Ishikawa (cell line): ENCODE measurements at regions not wholly inside any gene's neighbourhood (a gene's known extent, or its start where the extent isn't known, plus 50 kb on each side); places are given as distances from the start of the nearest gene placed in this dataset.

Experiments
- CEBPB ChIP-seq: IDR thresholded peaks from 2 replicates; pipeline ENCODE4 v1.6.1; 2012
- CREB1 ChIP-seq: IDR thresholded peaks from 2 replicates; pipeline ENCODE4 v1.6.1; 2012; ENCODE audit warnings: low read depth
- EGR1 ChIP-seq: IDR thresholded peaks from 2 replicates; pipeline ENCODE4 v1.6.1; 2012
- EP300 ChIP-seq: IDR thresholded peaks from 2 replicates; pipeline ENCODE4 v1.6.1; 2012; ENCODE audit warnings: borderline replicate concordance
- FOXM1 ChIP-seq: IDR thresholded peaks from 2 replicates; pipeline ENCODE4 v1.6.1; 2012; ENCODE audit warnings: low read depth, borderline replicate concordance
- NFIC ChIP-seq: IDR thresholded peaks from 2 replicates; pipeline ENCODE4 v1.6.1; 2012
- RAD21 ChIP-seq: IDR thresholded peaks from 2 replicates; pipeline ENCODE4 v1.6.1; 2012; ENCODE audit warnings: low read depth
- TAF1 ChIP-seq: IDR thresholded peaks from 2 replicates; pipeline ENCODE4 v1.6.1; 2012; ENCODE audit warnings: low read depth, mild to moderate bottlenecking
- TCF12 ChIP-seq: IDR thresholded peaks from 2 replicates; pipeline ENCODE4 v1.6.1; 2012; ENCODE audit warnings: low read depth
- TEAD4 ChIP-seq: IDR thresholded peaks from 2 replicates; pipeline ENCODE4 v1.6.1; 2012
- YY1 ChIP-seq: IDR thresholded peaks from 2 replicates; pipeline ENCODE4 v1.6.1; 2012; ENCODE audit warnings: low read depth
- ZBTB7A ChIP-seq: IDR thresholded peaks from 2 replicates; pipeline ENCODE4 v1.6.1; 2012; ENCODE audit warnings: low read depth
- TF ChIP-seq, protein P1 (sequence below): IDR thresholded peaks from 2 replicates; pipeline ENCODE4 v1.6.1; 2012
- TF ChIP-seq, protein P2 (sequence below): IDR thresholded peaks from 2 replicates; pipeline ENCODE4 v1.6.1; 2012; ENCODE audit warnings: low read depth, mild to moderate bottlenecking
- TF ChIP-seq, protein P3 (sequence below): IDR thresholded peaks from 2 replicates; pipeline ENCODE4 v1.6.1; 2012

DNA sequence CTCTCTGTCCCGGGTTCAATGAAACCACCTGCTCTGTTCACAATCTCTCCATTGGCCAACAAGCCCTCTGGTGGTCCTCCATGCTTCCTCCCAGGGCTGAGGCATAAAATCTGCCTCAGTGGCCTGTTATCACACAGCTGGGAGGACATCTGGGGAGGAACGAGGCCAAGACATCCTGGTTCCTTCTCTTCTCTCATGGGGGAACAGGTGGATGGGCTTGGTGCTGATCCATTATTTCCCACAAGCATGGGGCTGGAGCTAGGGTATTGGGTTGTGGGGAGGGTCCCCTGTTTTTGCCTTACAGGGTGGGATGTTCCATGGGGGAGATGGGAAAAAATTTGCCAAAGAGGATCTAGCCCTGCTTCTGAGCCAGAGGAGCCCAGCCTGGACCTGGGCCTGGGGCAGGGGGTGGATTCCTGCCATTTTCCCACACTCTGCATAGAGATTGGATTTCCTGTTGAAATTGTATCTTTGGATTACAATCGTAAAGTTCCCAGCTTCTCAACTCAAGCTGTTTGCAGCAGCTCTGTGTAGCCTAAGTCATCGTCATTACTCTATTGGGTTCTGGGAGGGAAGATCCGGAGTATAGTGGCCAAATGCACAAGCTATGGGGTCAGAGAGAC, 124.7 kb downstream of the NAV1 start:
- TF ChIP-seq TCF12 (no peak), TAF1 (no peak), CREB1 (no peak), YY1 (no peak), CEBPB (no peak), ZBTB7A (no peak), FOXM1 (no peak)
- TF ChIP-seq, protein P1, sequence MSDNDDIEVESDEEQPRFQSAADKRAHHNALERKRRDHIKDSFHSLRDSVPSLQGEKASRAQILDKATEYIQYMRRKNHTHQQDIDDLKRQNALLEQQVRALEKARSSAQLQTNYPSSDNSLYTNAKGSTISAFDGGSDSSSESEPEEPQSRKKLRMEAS: no peak

DNA sequence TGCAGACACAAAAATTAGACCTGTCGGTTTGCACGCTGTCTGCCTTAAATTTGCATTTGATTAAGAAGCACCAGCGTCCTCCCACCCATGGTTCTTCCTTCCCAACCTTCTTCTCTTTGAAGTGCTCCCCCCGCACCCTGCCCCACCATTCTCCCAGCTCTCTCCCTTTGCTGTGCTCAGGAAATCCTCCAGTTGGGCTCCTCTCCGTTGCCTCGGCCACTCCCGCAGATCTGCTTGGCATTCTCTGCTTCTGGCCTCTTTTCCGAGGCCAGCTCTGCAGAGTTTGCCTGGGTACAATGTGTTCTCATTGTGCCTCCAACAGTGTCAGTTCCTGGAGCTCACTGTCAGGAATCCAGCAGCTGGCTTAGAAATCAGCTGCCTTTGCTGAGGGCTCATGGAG, 126.1 kb downstream of the NAV1 start:
- no peak for TF ChIP-seq YY1
- no peak for TF ChIP-seq FOXM1
- TF ChIP-seq, protein P2, sequence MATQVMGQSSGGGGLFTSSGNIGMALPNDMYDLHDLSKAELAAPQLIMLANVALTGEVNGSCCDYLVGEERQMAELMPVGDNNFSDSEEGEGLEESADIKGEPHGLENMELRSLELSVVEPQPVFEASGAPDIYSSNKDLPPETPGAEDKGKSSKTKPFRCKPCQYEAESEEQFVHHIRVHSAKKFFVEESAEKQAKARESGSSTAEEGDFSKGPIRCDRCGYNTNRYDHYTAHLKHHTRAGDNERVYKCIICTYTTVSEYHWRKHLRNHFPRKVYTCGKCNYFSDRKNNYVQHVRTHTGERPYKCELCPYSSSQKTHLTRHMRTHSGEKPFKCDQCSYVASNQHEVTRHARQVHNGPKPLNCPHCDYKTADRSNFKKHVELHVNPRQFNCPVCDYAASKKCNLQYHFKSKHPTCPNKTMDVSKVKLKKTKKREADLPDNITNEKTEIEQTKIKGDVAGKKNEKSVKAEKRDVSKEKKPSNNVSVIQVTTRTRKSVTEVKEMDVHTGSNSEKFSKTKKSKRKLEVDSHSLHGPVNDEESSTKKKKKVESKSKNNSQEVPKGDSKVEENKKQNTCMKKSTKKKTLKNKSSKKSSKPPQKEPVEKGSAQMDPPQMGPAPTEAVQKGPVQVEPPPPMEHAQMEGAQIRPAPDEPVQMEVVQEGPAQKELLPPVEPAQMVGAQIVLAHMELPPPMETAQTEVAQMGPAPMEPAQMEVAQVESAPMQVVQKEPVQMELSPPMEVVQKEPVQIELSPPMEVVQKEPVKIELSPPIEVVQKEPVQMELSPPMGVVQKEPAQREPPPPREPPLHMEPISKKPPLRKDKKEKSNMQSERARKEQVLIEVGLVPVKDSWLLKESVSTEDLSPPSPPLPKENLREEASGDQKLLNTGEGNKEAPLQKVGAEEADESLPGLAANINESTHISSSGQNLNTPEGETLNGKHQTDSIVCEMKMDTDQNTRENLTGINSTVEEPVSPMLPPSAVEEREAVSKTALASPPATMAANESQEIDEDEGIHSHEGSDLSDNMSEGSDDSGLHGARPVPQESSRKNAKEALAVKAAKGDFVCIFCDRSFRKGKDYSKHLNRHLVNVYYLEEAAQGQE: no peak
- TF ChIP-seq RAD21: no peak
- TF ChIP-seq TCF12: no peak
- TF ChIP-seq TAF1: no peak
- no peak for TF ChIP-seq TEAD4
- TF ChIP-seq EGR1: no peak
- no peak for TF ChIP-seq NFIC
- TF ChIP-seq EP300: no peak
- TF ChIP-seq, protein P1: no peak
- TF ChIP-seq, protein P3, sequence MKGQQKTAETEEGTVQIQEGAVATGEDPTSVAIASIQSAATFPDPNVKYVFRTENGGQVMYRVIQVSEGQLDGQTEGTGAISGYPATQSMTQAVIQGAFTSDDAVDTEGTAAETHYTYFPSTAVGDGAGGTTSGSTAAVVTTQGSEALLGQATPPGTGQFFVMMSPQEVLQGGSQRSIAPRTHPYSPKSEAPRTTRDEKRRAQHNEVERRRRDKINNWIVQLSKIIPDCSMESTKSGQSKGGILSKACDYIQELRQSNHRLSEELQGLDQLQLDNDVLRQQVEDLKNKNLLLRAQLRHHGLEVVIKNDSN: no peak
- TF ChIP-seq CREB1: no peak
- no peak for TF ChIP-seq CEBPB
- TF ChIP-seq ZBTB7A: no peak

DNA sequence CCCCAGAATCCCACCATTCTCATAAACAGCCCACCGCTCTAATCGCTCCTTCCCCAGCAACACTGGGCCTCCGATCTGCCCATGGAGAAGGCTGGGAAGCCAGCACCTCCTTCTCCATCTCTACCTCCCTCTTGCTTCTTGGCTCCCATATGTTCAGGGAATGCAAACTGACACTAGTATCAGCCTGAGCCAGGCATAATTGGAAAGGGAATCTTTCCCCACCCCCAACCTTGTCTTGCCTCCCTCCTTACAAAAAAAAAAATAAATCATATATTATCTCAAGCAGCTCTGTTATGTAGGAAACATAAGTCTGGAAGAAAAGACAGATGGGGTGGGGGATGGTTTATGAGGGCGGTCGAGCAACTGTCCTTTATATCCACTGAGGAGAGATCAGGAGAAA, 127.2 kb downstream of the NAV1 start:
- TF ChIP-seq NFIC (no peak), RAD21 (no peak), EP300 (no peak), TCF12 (no peak), YY1 (no peak)

DNA sequence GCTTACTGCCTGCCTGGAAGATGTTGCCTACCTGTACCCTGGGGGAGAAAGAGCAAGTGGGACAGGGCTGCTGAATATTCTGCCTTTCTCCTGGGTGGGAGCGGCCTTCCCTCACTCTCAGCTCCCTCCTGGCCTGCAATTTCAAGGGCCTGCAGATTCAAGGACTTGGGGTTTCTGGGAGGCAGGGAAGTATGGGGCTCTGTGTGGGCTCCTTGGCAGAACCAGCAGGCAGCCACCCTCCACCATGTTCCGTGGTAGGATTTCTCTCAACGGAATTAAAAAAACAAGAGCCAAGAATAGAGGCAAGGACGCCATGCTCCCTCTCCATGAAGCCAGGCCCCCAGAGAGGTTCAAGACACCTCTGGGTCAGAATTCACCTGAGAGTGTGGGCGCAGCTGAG, 127.7 kb downstream of the NAV1 start:
- no peak for TF ChIP-seq TEAD4
- no peak for TF ChIP-seq RAD21
- no peak for TF ChIP-seq EP300
- TF ChIP-seq, protein P3: no peak
- no peak for TF ChIP-seq EGR1

DNA sequence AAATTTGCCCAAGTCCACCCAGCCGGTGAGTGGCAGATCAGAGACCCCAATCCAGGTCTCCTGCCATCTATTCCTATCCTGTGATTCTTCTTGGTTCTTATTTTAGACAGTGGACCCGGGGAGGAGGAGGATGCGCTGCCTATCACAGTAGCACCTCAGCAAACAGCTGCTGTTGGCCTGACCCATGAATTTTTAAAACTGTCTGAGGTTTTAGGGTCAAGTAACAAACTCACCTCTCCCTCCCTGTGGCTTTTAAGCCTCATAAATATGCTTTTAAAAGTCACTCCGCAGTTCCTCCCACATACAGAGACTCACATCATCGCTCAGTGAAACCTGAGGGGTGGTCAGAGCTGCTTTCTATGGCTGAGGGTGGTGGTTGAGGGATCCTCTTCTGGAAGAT, 128.6 kb downstream of the NAV1 start:
- TF ChIP-seq FOXM1 (no peak), TEAD4 (no peak), TCF12 (no peak), NFIC (no peak), CEBPB (no peak), EP300 (no peak), EGR1 (no peak), CREB1 (no peak), RAD21 (no peak)
- TF ChIP-seq, protein P2: no peak
- TF ChIP-seq, protein P1: no peak

DNA sequence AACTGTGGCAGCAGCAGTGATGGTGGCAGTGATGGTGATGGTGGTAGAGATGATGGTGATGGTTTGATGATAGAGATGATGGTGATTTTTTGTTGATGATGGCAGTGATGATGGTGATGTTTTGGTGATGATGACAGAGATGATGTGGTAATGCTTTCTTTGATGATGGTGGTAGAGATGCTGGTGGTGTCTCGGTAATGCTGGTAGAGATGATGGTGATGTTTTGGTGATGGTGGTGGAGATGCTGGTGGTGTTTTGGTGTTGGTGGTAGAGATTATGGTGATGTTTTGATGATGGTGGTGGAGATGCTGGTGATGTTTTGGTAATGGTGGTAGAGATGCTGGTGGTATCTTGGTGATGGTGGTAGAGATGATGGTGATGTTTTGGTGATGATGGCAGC, 131.6 kb downstream of the NAV1 start:
- TF ChIP-seq TAF1 (no peak), YY1 (no peak)
